Sigmoid colon (tissue), 4 donors: ENCODE measurements at regions not wholly inside any gene's neighbourhood (a gene's known extent, or its start where the extent isn't known, plus 50 kb on each side); places are given as distances from the start of the nearest gene placed in this dataset.

Source experiments
- EP300 ChIP-seq, 4 donors: sonication (generic); formaldehyde crosslinking; IDR thresholded peaks; one replicate each; pipeline ENCODE4 v1.6.1; 2017; ENCODE audit warnings: antibody characterized with exemption in 4 of 4
- POLR2A ChIP-seq, 2 donors: fragments of 450-650 bp; IDR thresholded peaks; one replicate each; pipeline ENCODE4 v1.6.1; 2016; ENCODE audit warnings: antibody characterized with exemption in 2 of 2, mild to moderate bottlenecking in 2 of 2, moderate library complexity in 2 of 2
- TF ChIP-seq, protein P1 (sequence below), 4 experiments: fragments of 450-650 bp in 3 of 4; fragments of 200-600 bp in 1 of 4; IDR thresholded peaks; one replicate each; pipeline ENCODE4 v1.5.1; 2016 to 2019; ENCODE audit warnings: antibody characterized with exemption in 4 of 4, mild to moderate bottlenecking in 3 of 4, moderate library complexity in 2 of 4

- TF ChIP-seq, protein P1, sequence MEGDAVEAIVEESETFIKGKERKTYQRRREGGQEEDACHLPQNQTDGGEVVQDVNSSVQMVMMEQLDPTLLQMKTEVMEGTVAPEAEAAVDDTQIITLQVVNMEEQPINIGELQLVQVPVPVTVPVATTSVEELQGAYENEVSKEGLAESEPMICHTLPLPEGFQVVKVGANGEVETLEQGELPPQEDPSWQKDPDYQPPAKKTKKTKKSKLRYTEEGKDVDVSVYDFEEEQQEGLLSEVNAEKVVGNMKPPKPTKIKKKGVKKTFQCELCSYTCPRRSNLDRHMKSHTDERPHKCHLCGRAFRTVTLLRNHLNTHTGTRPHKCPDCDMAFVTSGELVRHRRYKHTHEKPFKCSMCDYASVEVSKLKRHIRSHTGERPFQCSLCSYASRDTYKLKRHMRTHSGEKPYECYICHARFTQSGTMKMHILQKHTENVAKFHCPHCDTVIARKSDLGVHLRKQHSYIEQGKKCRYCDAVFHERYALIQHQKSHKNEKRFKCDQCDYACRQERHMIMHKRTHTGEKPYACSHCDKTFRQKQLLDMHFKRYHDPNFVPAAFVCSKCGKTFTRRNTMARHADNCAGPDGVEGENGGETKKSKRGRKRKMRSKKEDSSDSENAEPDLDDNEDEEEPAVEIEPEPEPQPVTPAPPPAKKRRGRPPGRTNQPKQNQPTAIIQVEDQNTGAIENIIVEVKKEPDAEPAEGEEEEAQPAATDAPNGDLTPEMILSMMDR (IDR thresholded peaks at IDR 0.05), result no peak
- TF ChIP-seq POLR2A (IDR thresholded peaks at IDR 0.05) (no peak), EP300 (IDR thresholded peaks at IDR 0.05) (no peak)
Measured at GRCh38 chr2:71865391-71865965, 282.2 kb downstream of the CYP26B1 start.
